SH-SY5Y (cell line): ENCODE measurements at regions not wholly inside any gene's neighbourhood (a gene's known extent, or its start where the extent isn't known, plus 50 kb on each side); places are given as distances from the start of the nearest gene placed in this dataset.

ENCODE experiments used
- GATA2 ChIP-seq: IDR thresholded peaks from 2 replicates; pipeline ENCODE4 v1.6.1; 2011; ENCODE audit warnings: mild to moderate bottlenecking, low read depth, low read length
- GATA3 ChIP-seq: IDR thresholded peaks from 2 replicates; pipeline ENCODE4 v1.6.1; 2011; ENCODE audit warnings: low read depth, mild to moderate bottlenecking, low read length, moderate library complexity

DNA sequence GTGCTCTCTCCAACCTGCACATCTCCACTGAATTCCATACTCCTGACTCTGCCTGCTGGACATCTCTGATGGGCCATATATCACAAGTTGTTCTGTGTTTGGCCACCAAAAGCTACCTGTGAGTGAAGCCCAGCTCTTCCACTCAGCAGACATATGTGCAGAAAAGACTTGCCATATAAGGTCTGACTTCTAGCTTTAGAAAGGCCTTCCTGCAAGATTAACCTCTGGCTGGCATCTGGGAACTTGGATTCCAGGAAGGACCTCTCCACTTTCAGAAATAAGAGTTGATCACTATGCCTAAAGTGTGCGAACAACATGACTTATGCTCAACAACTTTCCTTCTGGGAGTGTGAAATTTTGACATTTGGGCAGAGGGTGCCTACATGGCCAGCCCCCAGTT is 113.7 kb downstream of the TNFAIP3 start:
- no peak for TF ChIP-seq GATA2
- TF ChIP-seq GATA3: no peak

DNA sequence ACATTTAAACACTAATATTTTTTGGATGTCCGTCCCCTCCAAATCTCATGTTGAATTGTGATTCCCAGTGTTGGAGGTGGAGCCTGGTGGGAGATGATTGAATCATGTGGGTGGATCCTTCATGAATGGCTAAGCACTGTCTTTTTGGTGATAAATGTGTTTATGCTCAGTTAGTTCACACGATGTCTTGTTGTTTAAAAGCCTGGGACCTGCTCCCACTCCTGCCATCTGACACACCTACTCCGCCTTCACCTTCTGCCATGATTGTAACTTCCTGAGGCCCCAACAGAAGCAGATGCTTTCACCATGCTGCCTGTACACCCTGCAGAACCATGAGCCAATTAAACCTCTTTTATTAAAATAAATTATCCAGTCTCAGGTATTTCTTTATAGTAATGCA is 114.7 kb downstream of the TNFAIP3 start:
- TF ChIP-seq GATA3 (no peak), GATA2 (no peak)

DNA sequence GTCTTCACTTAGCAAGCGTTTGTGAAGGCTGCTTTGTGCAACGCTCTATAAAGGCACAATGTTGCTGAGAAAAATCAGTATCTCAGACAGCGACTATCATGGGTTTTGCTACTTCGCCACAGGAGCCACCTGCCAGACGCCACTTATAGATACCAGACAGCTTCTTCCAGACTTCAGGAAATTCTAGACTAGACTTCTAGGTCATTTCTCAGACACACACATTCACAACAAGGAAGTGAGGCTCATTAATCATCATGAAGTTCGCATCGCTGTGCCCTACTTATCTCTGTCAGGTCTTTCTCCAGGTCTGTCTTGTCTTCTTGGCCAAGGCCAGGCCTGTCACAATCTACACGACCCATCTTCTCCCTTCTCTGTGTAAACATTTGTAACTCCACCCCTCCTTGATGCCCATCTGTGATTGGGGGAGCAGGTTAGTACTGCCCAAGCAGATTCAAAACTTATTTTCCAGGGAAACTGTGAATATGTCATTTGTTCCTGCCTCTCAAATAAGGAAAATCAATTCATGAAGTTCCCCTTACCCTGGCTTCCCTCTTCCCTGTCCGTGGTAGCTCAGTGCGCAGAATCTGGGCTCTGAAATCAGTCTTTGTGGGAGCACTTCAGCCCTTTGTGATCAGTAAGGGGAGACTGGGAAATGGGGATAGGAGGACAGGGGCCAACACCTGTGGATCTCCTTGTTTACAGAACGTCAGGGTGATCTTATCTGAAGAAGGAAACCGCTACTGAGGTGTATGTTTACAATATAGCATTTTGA is 115.5 kb downstream of the TNFAIP3 start:
- no peak for TF ChIP-seq GATA2
- no peak for TF ChIP-seq GATA3

DNA sequence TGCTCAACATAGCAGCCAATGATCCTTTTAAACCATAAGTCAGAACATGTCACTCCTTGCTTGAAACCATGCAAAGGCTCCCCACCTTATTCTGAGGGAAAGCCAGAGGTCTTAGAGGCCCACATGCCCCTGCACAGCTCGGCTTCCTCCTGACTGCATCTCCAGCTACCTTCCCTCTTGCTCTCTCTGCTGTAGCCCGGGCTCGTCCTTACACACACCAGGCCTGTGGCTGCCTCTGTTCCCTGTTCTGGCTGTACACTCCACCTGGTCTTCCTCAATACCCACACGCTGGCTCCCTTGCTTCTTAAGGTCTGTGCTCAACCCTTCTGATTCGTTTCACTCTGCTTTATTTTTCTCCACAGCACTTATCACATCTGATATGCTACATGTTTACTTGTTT is 116.2 kb downstream of the TNFAIP3 start:
- no peak for TF ChIP-seq GATA2
- no peak for TF ChIP-seq GATA3

DNA sequence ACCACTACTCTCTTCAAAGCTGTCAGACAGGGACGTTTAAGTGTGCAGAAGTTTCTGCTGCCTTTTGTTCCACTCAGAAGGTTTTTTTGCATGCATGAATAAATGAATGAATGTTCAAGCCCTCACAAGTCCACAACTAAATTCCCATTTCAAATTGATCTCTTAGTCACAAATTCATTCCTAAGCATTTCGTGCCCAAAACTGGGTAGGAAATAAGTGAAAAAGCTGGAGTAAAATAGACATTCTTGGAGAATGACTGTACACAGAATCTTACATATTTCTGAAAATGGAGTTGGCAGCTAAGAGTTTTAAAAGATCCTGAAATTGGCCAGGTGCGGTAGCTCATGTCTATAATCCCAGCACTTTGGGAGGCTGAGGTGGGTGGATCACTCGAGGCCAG is 117.6 kb downstream of the PERP start:
- no peak for TF ChIP-seq GATA2
- no peak for TF ChIP-seq GATA3

DNA sequence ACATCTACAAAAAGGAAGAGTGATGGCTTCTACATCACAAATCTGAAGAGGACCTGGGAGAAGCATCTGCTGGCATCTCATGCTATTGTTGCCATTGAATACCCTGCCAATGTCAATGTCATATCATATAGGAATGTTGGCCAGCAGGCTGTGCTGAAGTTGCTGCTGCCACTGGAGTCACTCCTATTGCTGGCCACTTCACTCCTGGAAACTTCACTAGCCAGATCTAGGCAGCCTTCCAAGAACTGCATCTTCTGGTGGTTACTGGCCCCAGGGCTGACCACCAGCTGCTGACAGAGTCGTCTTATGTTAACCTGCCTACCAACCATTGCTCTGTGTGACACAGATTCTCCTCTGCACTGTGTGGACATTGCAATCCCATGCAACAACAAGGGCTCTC is 111.8 kb downstream of the PERP start:
- TF ChIP-seq GATA3 (no peak), GATA2 (no peak)

DNA sequence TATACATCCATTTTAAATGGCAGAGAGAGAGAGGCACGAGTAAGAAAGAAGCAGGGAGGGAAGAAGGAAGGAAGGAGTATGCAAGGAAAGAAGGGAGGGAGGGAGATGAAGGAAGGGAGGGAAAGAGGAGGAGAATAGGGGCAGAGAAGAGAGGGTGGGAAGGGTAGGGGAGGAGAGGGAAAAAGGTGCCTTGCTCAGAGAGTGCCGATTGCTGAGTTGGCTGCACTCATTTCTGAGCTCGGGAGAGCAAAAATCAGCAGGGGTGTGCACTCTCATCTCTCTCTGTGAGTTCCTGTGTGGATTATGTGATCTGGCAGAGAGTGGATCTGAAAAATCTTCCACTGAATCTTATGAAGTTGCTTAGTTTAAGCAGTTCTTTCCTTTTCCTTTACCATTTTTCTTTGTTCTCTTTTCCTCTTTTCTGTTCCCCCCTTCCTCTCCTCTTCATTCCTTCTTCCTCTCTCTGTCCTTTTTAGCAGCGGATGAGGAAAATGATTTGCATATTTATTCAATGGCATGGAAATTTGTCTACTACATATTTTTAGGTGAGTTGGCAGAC is 108.7 kb downstream of the PERP start:
- TF ChIP-seq GATA3: no peak
- TF ChIP-seq GATA2: no peak

DNA sequence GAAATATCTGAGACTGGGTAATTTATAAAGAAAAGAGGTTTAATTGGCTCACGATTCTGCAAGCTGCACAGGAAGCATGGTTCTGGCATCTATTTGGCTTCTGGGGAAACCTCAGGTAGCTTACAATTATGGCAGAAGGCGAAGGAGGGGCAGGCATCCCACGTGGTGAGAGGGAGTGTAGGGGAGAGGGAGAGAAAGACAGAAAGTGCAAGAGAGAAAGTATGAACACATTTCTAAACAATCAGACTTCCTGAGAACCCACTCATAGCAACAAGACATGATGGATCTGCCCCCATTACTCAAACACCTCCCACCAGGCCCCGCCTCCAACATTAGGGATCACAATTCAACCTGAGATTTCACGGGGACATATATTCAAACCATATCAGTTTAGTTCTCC is 107.4 kb downstream of the PERP start:
- no peak for TF ChIP-seq GATA3

DNA sequence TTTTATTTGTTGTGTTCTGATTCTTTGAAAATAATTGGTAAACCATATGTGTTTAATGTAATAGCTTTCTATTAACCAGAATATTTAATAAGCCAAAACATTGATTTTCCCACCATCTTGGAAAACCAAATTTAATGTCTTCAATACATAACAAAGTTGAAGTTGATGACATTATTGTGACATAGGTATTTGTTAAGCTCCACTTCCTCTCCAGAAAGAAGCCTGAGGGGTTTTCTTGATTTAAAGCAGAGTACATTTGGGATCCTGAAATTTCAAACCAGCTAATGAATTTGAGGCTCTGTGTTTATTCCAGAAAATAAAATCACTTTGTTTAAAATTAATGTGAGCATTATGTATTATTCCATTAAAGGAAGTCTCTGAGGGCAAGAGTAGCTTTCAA is 106.3 kb downstream of the PERP start:
- no peak for TF ChIP-seq GATA2
- TF ChIP-seq GATA3: no peak

DNA sequence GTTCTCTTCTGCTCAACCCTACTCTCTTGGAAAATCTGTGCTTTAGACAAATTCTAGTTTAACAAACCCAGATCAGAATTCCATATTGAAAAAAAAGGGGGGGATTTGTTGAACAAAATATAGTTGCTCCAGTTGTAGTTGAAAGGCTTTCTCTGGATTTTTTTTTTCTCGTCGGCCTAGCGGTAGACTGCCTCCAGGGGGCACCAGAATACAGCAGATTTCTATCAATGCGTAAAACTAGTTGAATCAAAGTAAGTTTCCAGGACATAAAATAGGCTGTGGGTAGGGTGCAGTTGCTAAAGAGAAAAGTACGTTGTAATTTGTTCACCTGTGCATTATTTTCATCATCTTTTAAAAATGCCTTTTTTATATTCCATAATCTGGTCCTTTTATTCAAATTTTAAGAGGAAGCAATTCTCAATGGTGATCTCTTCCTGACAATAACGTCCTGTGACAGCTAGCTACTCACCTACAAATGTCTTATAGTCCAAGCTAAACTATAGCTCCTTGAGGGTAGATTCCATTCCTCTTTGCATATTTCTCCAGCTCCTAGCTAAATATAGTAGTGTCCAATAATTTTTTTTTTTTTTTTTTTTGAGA is 105.4 kb downstream of the PERP start:
- TF ChIP-seq GATA2 (peak; percentile 51; the same call in 1 of the 2 replicates), GATA3 (no peak)

DNA sequence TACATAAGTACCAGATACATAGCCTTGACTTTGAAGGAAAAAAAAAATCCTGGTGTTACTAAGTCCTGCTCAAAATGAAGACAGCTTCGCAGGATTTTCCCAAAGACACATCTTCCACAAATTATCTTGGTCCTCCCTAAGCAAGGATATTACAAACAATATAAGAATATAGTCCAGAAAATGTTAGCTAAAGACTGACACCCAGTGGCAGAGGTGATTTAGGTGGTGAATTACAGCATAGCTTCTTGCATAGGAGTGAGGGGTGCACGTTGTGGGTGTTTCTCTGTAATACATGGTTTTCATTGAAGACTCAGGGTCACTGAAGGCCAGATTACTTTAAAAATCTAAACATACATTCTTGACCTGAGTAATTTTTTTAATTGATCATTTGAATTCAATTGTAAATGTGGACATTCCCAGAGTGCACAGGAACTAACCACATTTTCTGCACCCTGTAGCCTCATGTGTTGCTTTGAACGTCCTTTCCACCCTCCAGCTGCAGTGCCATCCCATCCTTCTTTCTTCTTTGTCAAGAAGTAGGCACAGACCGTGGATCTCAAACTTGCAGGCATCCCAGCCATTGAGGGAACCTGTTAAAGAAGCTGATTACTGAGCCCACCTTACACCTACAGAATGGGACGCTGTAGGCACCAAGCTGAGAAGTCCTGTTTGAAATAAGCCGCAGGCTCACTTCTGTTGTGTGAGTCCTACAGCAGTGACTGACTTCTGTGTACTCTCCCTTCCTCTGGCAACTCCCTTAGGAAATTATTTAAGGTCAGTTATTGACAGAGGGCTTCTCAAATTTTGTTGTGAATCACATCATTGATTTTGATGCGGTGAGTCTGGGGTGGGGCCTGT is 102.6 kb downstream of the PERP start:
- no peak for TF ChIP-seq GATA2
- TF ChIP-seq GATA3: no peak

DNA sequence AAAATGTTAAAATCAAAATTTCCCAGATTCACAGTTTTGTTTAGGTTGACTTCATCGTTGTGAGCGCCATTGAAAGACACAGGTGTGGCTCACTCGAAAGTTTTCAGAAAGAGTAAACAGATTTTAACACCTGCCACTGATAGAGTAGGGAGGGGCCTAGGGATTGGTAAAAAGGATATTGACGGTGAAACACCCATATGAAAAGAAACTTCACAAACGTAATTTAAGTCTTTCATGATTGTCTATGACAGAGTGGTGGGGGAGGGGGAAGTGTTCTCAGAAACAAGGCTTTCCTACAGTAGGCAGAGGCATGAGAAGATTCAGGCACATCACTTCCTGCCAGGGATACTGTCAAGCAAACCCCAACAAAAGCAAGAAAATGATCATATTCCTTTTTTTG is 101.4 kb downstream of the PERP start:
- TF ChIP-seq GATA2 (no peak), GATA3 (no peak)

DNA sequence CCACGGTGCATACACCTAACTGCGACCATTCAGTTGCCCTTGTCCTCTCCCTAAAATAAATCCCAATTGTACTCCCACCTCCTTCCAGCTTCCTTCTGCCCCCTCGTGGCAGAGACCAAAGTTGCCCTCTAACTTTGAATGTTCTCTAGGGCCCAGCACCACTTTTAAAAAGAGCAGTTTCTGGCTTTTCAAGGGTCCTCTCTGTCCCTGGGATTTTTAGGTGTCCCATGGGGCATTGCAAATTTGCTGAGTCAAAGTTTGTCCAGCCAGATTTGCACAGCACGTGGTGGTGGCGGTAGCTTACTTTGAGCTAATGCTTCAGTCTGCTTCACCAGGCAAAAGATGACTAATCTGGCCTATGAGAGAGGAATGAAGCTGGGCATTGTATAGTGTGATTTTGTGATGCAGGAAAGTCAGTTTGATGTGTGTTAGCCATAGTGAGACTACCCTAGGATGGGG is 100.2 kb downstream of the PERP start:
- TF ChIP-seq GATA3: no peak
- no peak for TF ChIP-seq GATA2

DNA sequence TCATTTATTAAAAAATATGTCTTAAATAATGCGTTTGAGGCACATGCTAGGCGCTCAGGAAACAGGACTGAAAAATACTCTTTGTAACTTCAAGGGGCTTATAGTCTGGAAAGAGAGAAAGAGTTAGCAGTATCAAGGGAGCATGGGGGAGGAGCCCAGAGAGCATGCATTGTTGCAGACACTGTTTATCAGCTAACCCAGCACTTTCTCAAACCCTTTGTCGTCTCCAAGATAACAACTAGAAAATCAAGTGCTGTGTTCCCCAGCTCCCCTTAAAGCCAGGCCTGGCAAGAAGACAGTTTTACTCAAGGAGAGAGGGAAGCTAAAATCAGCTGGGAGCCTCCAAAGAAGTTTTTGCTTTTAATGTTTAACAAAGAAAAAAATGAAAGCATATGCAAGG is 98.4 kb downstream of the PERP start:
- no peak for TF ChIP-seq GATA2
- TF ChIP-seq GATA3: no peak
